KMS-11 (cell line): ENCODE measurements at regions not wholly inside any gene's neighbourhood (a gene's known extent, or its start where the extent isn't known, plus 50 kb on each side); places are given as distances from the start of the nearest gene placed in this dataset.

Experiments
- H2AFZ ChIP-seq: fragments of 200-600 bp; sonication (generic); 2 replicates; pipeline ENCODE4 v1.6.1; 2016; ENCODE audit warnings: antibody characterized with exemption, mixed run types, low read depth
- H3K27ac ChIP-seq: fragments of 200-600 bp; sonication (generic); 2 replicates; pipeline ENCODE4 v1.6.1; 2016; ENCODE audit warnings: mild to moderate bottlenecking, mixed run types
- H3K27me3 ChIP-seq: fragments of 200-600 bp; sonication (generic); 2 replicates; pipeline ENCODE4 v1.6.1; 2017; ENCODE audit warnings: mild to moderate bottlenecking, low read depth, mixed run types, moderate library complexity; ENCODE audit not compliant: insufficient read depth
- H3K36me3 ChIP-seq: fragments of 200-600 bp; sonication (generic); 2 replicates; pipeline ENCODE4 v1.6.1; 2017; ENCODE audit warnings: mild to moderate bottlenecking, mixed run types; ENCODE audit not compliant: insufficient read depth
- H3K4me1 ChIP-seq: fragments of 200-600 bp; sonication (generic); 2 replicates; pipeline ENCODE4 v1.6.1; 2016; ENCODE audit warnings: mild to moderate bottlenecking, low read depth, mixed run types; ENCODE audit not compliant: poor library complexity, severe bottlenecking
- H3K4me2 ChIP-seq: fragments of 200-600 bp; sonication (generic); 2 replicates; pipeline ENCODE4 v1.7.0; 2016; ENCODE audit warnings: mild to moderate bottlenecking, mixed run types
- H3K4me3 ChIP-seq: fragments of 200-600 bp; sonication (generic); IDR thresholded peaks from 2 replicates; pipeline ENCODE4 v1.6.1; 2017; ENCODE audit warnings: low read depth, low read length, mixed read lengths; ENCODE audit not compliant: insufficient read depth
- H3K79me2 ChIP-seq: fragments of 200-600 bp; sonication (generic); 2 replicates; pipeline ENCODE4 v1.6.1; 2016; ENCODE audit warnings: low read depth, mixed run types; ENCODE audit not compliant: insufficient read depth
- H3K9ac ChIP-seq: fragments of 200-600 bp; sonication (generic); 2 replicates; pipeline ENCODE4 v1.6.1; 2016; ENCODE audit warnings: mild to moderate bottlenecking, mixed run types
- H4K20me1 ChIP-seq: fragments of 200-600 bp; sonication (generic); 2 replicates; pipeline ENCODE4 v1.6.1; 2016; ENCODE audit warnings: mild to moderate bottlenecking, mixed run types; ENCODE audit not compliant: insufficient read depth
- TF ChIP-seq, protein P1 (sequence below): fragments of 200-600 bp; sonication (generic); conservative IDR thresholded peaks from 2 replicates; pipeline ENCODE4 v1.6.1; 2017; ENCODE audit warnings: low read depth, mild to moderate bottlenecking, antibody characterized with exemption, low read length, moderate library complexity, mixed read lengths

DNA sequence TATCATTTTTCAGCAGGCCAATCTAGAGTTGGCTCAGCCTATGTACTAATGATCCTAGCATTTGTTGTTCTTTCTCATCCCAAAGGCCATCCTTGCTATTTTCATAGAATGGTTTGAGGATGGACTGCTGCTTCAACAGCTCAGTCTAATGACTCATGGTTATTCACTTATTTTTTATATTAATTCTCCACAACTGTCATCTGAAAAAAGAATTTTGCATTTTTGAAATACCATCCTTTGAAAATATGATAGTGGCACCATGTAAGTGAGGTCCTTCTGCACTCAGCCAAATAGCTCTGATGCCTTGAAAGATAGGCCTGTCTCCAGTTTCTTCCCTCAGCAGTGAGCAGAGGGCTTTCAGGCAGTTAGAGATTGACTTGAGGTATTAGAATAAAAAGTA, 377.5 kb downstream of the LMO4 start:
- no peak overlapping the region for H3K4me3 ChIP-seq
- H3K27me3 ChIP-seq: no peaks in the 10 kb centered on the region
- H4K20me1 ChIP-seq: no peaks in the 10 kb centered on the region
- no peaks in the 10 kb centered on the region for H3K36me3 ChIP-seq
- no peaks in the 10 kb centered on the region for H3K4me1 ChIP-seq
- no peak overlapping the region for H3K27ac ChIP-seq
- H3K79me2 ChIP-seq: no peaks in the 10 kb centered on the region
- TF ChIP-seq, protein P1, sequence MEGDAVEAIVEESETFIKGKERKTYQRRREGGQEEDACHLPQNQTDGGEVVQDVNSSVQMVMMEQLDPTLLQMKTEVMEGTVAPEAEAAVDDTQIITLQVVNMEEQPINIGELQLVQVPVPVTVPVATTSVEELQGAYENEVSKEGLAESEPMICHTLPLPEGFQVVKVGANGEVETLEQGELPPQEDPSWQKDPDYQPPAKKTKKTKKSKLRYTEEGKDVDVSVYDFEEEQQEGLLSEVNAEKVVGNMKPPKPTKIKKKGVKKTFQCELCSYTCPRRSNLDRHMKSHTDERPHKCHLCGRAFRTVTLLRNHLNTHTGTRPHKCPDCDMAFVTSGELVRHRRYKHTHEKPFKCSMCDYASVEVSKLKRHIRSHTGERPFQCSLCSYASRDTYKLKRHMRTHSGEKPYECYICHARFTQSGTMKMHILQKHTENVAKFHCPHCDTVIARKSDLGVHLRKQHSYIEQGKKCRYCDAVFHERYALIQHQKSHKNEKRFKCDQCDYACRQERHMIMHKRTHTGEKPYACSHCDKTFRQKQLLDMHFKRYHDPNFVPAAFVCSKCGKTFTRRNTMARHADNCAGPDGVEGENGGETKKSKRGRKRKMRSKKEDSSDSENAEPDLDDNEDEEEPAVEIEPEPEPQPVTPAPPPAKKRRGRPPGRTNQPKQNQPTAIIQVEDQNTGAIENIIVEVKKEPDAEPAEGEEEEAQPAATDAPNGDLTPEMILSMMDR: no peak
- no peak overlapping the region for H3K9ac ChIP-seq
- no peak overlapping the region for H3K4me2 ChIP-seq
- H2AFZ ChIP-seq: no peak overlapping the region

DNA sequence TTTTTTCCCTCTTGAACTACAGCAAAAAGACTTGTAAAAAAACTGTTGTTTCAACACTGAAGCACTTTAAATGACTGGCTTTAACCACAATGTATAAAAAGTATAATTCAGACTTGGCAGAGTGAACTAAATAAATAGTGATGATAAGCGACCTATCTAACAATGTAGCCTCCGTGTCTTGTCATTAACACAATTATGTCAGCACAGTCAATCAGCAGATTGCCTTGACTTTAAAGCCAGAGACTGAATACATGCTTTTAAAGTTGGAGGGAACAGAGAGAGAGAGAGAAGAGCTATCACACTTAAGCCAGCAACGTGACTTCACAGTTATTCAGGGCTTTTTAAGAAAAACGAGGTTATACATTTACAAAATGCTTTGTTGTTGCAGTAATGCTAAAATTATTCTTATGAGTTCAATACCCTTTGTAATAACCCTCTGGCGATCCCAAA, 378.1 kb downstream of the LMO4 start:
- H3K79me2 ChIP-seq: no peaks in the 10 kb centered on the region
- no peak overlapping the region for H3K4me3 ChIP-seq
- H3K27me3 ChIP-seq: no peaks in the 10 kb centered on the region
- H4K20me1 ChIP-seq: no peaks in the 10 kb centered on the region
- no peak overlapping the region for H3K4me2 ChIP-seq
- TF ChIP-seq, protein P1: no peak
- no peak overlapping the region for H2AFZ ChIP-seq
- no peaks in the 10 kb centered on the region for H3K4me1 ChIP-seq
- no peaks in the 10 kb centered on the region for H3K36me3 ChIP-seq
- no peak overlapping the region for H3K27ac ChIP-seq
- no peak overlapping the region for H3K9ac ChIP-seq

DNA sequence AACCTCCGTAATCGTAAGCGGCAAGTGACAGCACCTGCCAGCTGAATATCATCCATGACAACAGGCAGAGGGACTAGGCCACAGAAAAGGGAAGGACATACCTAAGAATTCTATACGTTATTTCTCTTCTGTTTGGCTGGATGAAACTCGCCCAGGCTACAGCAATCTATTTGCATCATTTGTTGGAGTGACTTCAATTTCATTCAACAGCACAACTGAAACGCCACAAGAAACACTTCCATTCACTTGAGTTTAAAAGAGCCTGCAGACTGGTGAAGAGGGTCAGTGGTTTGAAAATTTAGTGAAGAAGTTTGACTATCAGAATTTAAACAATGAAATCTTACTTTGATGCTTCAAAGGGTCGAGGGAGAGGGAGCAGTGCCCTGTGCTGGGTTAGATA, 378.7 kb downstream of the LMO4 start:
- Histone ChIP-seq H3K36me3 (no peaks in the 10 kb centered on the region), H4K20me1 (no peaks in the 10 kb centered on the region), H3K27me3 (no peaks in the 10 kb centered on the region), H3K27ac (no peak overlapping the region), H3K4me2 (no peak overlapping the region), H2AFZ (no peak overlapping the region), H3K9ac (no peak overlapping the region), H3K79me2 (no peaks in the 10 kb centered on the region), H3K4me1 (no peaks in the 10 kb centered on the region), H3K4me3 (no peak overlapping the region)
- TF ChIP-seq, protein P1: no peak

DNA sequence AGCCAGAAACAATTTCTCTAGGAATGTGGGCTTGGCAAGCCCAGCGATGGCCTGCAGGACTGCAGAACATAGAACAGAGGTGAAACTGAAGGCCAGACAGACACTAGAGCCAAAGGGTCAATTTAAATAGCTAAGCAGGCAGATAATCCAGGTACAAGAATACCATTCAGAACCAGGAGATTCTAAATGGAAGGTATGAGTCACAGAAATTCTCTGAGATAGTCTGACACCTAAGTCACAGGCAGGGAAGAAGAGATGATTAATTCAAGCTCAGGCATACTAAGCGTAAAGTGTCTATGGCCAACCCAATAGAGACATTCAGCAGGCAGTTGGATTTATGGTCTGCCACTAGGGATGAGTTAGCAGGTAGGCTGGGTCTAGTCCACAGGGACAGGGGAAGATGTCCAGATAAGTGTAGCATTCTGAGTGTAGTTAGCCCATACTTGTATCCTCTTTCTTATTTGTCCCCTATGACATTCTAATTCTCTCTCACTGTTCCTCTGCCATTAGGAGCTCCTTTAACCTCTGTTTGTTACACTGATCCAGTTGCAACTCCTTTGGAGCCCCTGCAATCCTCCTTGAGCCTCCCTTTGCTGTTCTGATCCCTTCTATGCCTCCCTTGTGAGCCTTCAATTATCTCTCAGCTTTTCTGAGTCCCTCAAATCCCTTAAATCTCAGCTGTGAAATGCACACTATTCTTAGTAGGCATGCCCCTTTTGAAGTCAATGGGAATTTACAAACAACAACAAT, 383.8 kb downstream of the LMO4 start:
- Histone ChIP-seq H3K4me3 (no peak overlapping the region), H4K20me1 (no peaks in the 10 kb centered on the region), H3K4me1 (peaks cover 15% of the 10 kb centered on the region), H3K36me3 (no peaks in the 10 kb centered on the region), H3K9ac (no peak overlapping the region), H3K79me2 (no peaks in the 10 kb centered on the region), H3K27ac (no peak overlapping the region), H2AFZ (no peak overlapping the region), H3K27me3 (no peaks in the 10 kb centered on the region), H3K4me2 (no peak overlapping the region)
- TF ChIP-seq, protein P1: no peak
